Breast epithelium (tissue), 3 donors: ENCODE measurements at regions not wholly inside any gene's neighbourhood (a gene's known extent, or its start where the extent isn't known, plus 50 kb on each side); places are given as distances from the start of the nearest gene placed in this dataset.

Experiments
- CTCF ChIP-seq, 3 donors: fragments of 450-650 bp; IDR thresholded peaks; one replicate each; pipeline ENCODE4 v1.5.1; 2016 to 2017; ENCODE audit warnings: antibody characterized with exemption in 3 of 3, mild to moderate bottlenecking in 3 of 3, moderate library complexity in 3 of 3
- POLR2A ChIP-seq: fragments of 450-650 bp; IDR thresholded peaks from one replicate; pipeline ENCODE4 v1.6.1; 2016; ENCODE audit warnings: antibody characterized with exemption, mild to moderate bottlenecking, moderate library complexity

DNA sequence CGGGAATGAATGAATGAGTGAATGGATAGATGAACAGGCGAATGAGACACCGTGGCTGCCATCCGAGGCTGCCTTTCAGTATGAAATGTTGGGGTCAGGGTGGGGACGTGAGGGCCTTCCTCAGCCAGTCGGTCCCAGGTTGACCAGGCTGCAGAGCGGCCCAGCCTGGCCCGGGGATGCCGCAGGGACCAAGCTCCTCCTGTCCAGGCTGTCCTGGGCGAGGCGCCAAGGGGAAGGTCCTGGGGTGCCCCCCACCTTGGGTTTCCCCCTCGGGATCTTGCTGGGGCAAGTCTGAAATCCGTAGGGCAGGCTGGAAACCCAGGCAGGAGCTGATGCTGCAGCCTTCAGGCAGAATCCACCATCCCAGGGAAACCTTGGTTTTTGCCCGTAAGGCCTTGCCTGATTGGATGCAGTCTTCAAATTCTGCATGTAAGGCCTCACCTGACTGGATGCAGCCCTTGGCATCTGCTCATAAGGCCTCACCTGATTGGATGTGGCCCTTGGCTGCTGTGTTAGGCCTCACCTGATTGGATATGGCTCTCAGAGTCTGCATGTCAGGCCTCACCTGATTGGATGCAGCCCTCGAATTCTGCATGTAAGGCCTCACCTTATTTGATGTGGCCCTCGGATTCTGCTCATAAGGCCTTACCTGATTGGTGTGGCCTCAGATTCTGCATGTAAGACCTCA lies 61.7 kb upstream of the ZNF469 start:
- TF ChIP-seq CTCF (IDR thresholded peaks at IDR 0.05) = no peak
- TF ChIP-seq POLR2A = no peak
